Transverse colon (tissue), 4 donors: ENCODE measurements at regions not wholly inside any gene's neighbourhood (a gene's known extent, or its start where the extent isn't known, plus 50 kb on each side); places are given as distances from the start of the nearest gene placed in this dataset.
"Not testable (repeated sequence)": the region's sequence is repeated elsewhere in the genome, so short reads cannot be mapped to it uniquely, and the experiment has no call there.

Source experiments
- DNase-seq: peaks from one replicate; pipeline ENCODE4 v3.0.0-alpha.2; 2019
- H3K27ac ChIP-seq, 4 donors: fragments of 200-600 bp; sonication (generic); 2 replicates each; pipeline ENCODE4 v1.5.1; 2016 to 2018; ENCODE audit warnings: inconsistent platforms in 4 of 4
- H3K27me3 ChIP-seq: fragments of 200-600 bp; sonication (generic); 2 replicates; pipeline ENCODE4 v1.5.1; 2017; ENCODE audit warnings: inconsistent platforms
- H3K36me3 ChIP-seq, 4 donors: fragments of 200-600 bp; sonication (generic); 2 replicates each; pipeline ENCODE4 v1.5.1; 2017 to 2019; ENCODE audit warnings: inconsistent platforms in 4 of 4
- H3K4me1 ChIP-seq, 4 donors: fragments of 200-600 bp; sonication (generic); 2 replicates each; pipeline ENCODE4 v1.5.1; 2017 to 2020; ENCODE audit warnings: inconsistent platforms in 4 of 4
- H3K4me3 ChIP-seq, 4 donors: fragments of 200-600 bp; sonication (generic); 1 replicate in 1 of 4; 2 replicates in 3 of 4; pipeline versions ENCODE4 v1.5.1 to v1.6.1; 2017 to 2019; ENCODE audit warnings: inconsistent platforms in 4 of 4
- H3K9me3 ChIP-seq, 2 donors: fragments of 200-600 bp; sonication (generic); 2 replicates each; pipeline ENCODE4 v1.5.1; 2017 to 2019; ENCODE audit warnings: inconsistent platforms in 2 of 2
- EP300 ChIP-seq: sonication (generic); formaldehyde crosslinking; IDR thresholded peaks from one replicate; pipeline ENCODE4 v1.6.1; 2017; ENCODE audit warnings: antibody characterized with exemption, low read depth
- POLR2A ChIP-seq: fragments of 450-650 bp; IDR thresholded peaks from one replicate; pipeline ENCODE4 v1.6.1; 2016; ENCODE audit warnings: antibody characterized with exemption, mild to moderate bottlenecking, moderate library complexity
- POLR2AphosphoS5 ChIP-seq, 3 donors: sonication (generic); formaldehyde crosslinking; IDR thresholded peaks; one replicate each; pipeline ENCODE4 v1.6.1; 2016; ENCODE audit warnings: antibody characterized with exemption in 3 of 3
- WGBS, 2 donors: methylation state at CpG; one replicate each; pipeline ENCODE4 v1.1.5; 2018; ENCODE audit warnings: low coverage in 1 of 2; 5-methylcytosine and 5-hydroxymethylcytosine counted together
- in situ Hi-C, 4 donors: fragments of 200-750 bp; cut with MboI; loops; one replicate each; pipeline versions ENCODE4 v1.15.0 to v1.15.1; 2017; ENCODE audit warnings: low sequenced_read_pairs in 3 of 4, low pct_ligation_motif_present in 1 of 4, low pct_unique_long_range_greater_than_20kb in 1 of 4
- intact Hi-C: fragments of 100-400 bp; cut with DNase I; formaldehyde crosslinking; loops from one replicate; pipeline ENCODE4 v1.15.1; 2023; ENCODE audit warnings: low total_unique reads
- TF ChIP-seq, protein P1 (sequence below), 5 experiments: fragments of 200-600 bp in 3 of 5; fragments of 450-650 bp in 2 of 5; sonication (generic) in 3 of 5; IDR thresholded peaks; 1 replicate in 2 of 5; 2 replicates in 3 of 5; pipeline ENCODE4 v1.5.1; 2016 to 2017; ENCODE audit warnings: antibody characterized with exemption in 5 of 5, inconsistent platforms in 3 of 5, mild to moderate bottlenecking in 2 of 5, moderate library complexity in 1 of 5

DNA sequence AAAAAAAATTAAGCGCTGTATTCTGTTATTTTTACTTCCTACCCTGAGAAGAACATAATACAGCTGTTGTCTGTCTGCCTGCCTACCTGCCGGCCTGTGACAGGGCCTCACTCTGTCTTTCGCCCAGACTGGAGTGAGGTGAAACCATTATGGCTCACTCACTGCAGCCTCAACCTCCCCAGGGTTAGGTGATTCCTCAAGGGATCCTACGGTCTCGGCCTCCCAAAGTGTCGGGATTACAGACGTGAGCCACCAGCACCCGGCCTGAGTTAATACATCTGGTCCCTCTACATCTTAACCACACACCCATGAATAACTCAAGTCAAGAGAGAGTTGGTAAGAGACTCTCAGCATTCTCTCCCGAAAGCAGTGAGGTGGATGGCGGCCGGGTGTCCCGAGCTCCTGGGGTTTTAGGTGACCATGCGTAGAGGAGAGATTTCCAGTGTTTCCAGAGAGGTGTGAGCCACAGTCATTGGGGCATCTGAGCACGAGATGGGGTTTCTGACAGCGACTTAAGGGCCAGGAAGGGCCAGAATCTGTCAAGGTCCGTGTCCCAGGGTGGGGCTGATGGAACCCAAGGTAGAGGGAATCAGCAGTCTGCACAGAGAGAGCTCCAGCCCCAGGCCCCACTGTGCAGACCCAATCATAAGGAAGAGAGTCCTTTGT lies 1954.4 kb upstream of the DEFB115 start:
- in situ Hi-C loops = no loop called here
- Histone ChIP-seq H3K36me3 (no peaks in the 10 kb centered on the region), H3K4me1 (no peaks in the 10 kb centered on the region), H3K9me3 (peaks cover 4 to 26% of the 10 kb centered on the region in 2 donors), H3K27me3 (no peaks in the 10 kb centered on the region), H3K4me3 (no peak overlapping the region), H3K27ac (no peak overlapping the region)
- DNase-seq = no peak
- intact Hi-C loops = no loop called here
- 78 to 86% methylated on average over 12 to 16 of the region's 16 CpGs for WGBS, 2 donors
- no peak for TF ChIP-seq POLR2A
- no peak for TF ChIP-seq POLR2AphosphoS5 (IDR thresholded peaks at IDR 0.05)
- no peak for TF ChIP-seq EP300
- TF ChIP-seq, protein P1, sequence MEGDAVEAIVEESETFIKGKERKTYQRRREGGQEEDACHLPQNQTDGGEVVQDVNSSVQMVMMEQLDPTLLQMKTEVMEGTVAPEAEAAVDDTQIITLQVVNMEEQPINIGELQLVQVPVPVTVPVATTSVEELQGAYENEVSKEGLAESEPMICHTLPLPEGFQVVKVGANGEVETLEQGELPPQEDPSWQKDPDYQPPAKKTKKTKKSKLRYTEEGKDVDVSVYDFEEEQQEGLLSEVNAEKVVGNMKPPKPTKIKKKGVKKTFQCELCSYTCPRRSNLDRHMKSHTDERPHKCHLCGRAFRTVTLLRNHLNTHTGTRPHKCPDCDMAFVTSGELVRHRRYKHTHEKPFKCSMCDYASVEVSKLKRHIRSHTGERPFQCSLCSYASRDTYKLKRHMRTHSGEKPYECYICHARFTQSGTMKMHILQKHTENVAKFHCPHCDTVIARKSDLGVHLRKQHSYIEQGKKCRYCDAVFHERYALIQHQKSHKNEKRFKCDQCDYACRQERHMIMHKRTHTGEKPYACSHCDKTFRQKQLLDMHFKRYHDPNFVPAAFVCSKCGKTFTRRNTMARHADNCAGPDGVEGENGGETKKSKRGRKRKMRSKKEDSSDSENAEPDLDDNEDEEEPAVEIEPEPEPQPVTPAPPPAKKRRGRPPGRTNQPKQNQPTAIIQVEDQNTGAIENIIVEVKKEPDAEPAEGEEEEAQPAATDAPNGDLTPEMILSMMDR (IDR thresholded peaks at IDR 0.05) = no peak

DNA sequence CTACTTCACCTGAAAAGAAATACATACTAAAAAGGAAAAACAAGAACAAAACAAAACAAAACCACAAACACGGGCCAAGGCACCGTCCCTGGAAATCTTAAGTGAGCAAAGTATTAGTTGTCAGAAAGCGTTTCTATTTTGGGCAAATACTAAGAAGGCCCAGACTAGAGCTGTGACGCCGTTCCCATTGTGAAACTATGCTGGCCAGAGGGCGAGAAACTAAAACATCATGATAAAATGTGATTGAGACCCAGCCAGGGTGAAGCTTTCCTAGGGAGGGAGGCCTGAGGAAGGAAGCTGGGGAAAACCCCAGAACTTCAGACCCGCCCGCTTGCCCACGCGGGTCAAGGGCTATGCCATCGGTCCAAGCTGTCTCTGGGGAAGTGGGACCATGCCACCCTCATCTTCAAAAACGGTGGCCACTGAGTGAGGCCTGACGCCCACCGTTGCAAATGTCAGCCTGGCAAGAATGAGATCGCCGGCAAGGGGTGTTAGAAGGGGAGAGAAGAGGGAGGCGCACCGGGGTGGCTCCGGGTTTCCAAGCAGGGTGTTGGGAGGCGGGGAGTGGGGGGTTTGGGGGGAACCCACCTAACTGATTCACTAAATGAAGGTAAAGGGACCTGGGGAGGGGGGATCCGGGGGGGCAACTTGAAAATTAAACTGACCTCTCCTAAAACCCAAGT lies 1950.9 kb upstream of the DEFB115 start:
- TF ChIP-seq POLR2AphosphoS5 (IDR thresholded peaks at IDR 0.05) (no peak), EP300 (no peak), POLR2A (no peak)
- TF ChIP-seq, protein P1 (IDR thresholded peaks at IDR 0.05) = no peak
- Histone ChIP-seq H3K9me3 (peaks cover 0 to 8% of the 10 kb centered on the region in 2 donors), H3K27ac (no peak overlapping the region), H3K4me1 (no peaks in the 10 kb centered on the region), H3K4me3 (no peak overlapping the region), H3K27me3 (no peaks in the 10 kb centered on the region), H3K36me3 (no peaks in the 10 kb centered on the region)
- intact Hi-C loops = no loop called here
- DNase-seq = no peak
- 56 to 75% methylated on average over 15 to 21 of the region's 21 CpGs for WGBS, 2 donors
- in situ Hi-C loops = no loop called here

GRCh38 chr20:29307484-29307883 lies 1950.0 kb upstream of the DEFB115 start:
- H3K27me3 ChIP-seq, intact Hi-C loops, H3K4me1 ChIP-seq, H3K4me3 ChIP-seq, in situ Hi-C loops, H3K27ac ChIP-seq, H3K9me3 ChIP-seq, DNase-seq, H3K36me3 ChIP-seq: not testable (repeated sequence)
- WGBS, 2 donors = 85 to 89% methylated on average over 13 to 14 of the region's 17 CpGs

DNA sequence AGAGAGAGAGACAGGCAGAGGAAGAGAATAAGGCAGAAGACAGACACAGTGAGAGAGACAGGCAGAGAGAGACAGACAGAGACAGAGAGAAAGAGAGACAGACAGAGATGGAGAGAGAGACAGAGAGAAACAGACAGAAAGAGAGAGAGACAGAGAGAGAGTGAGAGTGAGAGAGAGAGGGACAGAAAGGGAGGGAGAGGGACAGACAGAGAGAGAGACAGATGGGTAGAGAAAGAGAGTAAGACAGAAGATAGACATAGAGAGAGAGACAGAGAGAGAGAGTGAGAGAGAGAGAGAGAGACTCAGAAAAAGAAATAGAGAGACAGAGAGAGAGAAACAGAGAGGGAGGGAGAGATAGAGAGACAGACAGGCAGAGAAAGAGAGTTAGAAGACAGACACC lies 1948.5 kb upstream of the DEFB115 start:
- H3K36me3 ChIP-seq, H3K4me1 ChIP-seq, H3K4me3 ChIP-seq, in situ Hi-C loops, H3K27me3 ChIP-seq, DNase-seq, intact Hi-C loops, H3K9me3 ChIP-seq, H3K27ac ChIP-seq: not testable (repeated sequence)

GRCh38 chr20:29309481-29309880 lies 1948.0 kb upstream of the DEFB115 start:
- H3K27ac ChIP-seq, H3K4me3 ChIP-seq, H3K4me1 ChIP-seq, H3K9me3 ChIP-seq, DNase-seq, H3K27me3 ChIP-seq, H3K36me3 ChIP-seq, in situ Hi-C loops, intact Hi-C loops: not testable (repeated sequence)
- 78 to 80% methylated on average over 17 of the region's 17 CpGs for WGBS, 2 donors

GRCh38 chr20:29311046-29311445 lies 1946.4 kb upstream of the DEFB115 start:
- H3K27ac ChIP-seq, intact Hi-C loops, H3K9me3 ChIP-seq, H3K4me3 ChIP-seq, in situ Hi-C loops, DNase-seq, H3K27me3 ChIP-seq, H3K4me1 ChIP-seq, H3K36me3 ChIP-seq: not testable (repeated sequence)
- 83 to 89% methylated on average over 6 to 16 of the region's 16 CpGs for WGBS, 2 donors

- H3K9me3 ChIP-seq, H3K4me1 ChIP-seq, DNase-seq, in situ Hi-C loops, intact Hi-C loops, H3K36me3 ChIP-seq, H3K27ac ChIP-seq, H3K27me3 ChIP-seq, H3K4me3 ChIP-seq: not testable (repeated sequence)
- 64 to 65% methylated on average over 6 to 8 of the region's 8 CpGs for WGBS, 2 donors
Observed at GRCh38 chr20:29312679-29313078, 1944.8 kb upstream of the DEFB115 start.
